GM19099 (cell line): ENCODE measurements at regions not wholly inside any gene's neighbourhood (a gene's known extent, or its start where the extent isn't known, plus 50 kb on each side); places are given as distances from the start of the nearest gene placed in this dataset.

Source experiments
- POLR2A ChIP-seq: IDR thresholded peaks from 3 replicates; pipeline ENCODE4 v1.6.1; 2011; ENCODE audit warnings: low read depth; ENCODE audit not compliant: insufficient read length; ENCODE audit errors: extremely low read depth

DNA sequence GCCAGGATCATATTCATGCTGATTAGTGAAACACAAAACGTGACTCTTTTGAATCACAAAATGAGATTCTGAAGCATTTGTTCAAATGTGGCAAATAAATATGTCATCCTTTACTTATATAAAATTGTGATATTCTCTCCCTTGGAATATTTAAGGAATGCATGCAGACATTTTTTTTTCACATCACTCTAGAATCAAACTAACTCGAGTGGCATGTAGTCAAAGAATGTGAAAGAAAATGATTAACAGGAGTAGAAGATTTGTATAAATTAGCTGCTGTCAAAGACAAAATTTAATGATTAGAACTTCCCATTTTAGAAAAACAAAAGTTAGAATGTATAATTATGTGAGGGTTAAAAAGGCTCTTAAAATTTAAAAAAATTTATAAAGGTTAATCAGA is 721.0 kb upstream of the FAM98A start:
- no peak for TF ChIP-seq POLR2A

DNA sequence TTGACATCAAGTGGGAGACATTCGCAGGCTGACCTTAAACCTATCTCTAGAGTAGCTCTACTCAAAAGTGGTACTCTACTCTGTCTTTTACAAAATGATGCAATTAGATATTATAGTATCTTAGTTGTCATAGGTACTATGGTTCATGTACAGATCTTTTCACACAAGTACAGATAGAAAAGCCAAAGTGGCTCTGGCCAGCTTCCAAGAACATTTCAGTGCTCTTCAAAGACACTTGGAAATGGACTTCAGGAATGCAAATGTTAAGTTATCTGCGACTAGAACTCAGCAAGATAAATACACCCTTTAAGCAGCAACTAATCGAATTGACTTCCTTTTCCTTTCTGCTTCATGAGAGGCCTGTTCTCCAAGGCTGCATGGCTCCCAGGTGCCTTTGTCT is 718.7 kb upstream of the FAM98A start:
- no peak for TF ChIP-seq POLR2A

GRCh38 chr2:34316788-34317187 is 717.7 kb upstream of the FAM98A start:
- no peak for TF ChIP-seq POLR2A

DNA sequence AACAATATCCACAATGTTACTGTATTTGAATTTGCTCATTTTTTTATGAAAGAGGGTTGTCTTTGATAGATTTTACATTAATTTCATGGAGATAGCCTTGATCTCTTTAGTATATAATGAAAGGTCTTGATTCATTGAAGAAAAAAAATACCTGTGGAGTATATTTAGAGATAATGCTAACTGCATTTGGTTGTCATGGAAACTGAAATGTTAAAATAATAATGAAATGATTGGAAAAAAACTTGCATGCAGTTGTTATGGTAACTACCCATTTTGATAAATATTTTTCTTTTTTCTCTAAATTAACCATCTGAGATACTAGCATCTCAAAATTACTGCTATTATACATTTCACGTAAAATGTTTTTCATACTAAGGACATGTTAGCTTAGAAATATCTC is 712.7 kb upstream of the FAM98A start:
- TF ChIP-seq POLR2A: no peak

DNA sequence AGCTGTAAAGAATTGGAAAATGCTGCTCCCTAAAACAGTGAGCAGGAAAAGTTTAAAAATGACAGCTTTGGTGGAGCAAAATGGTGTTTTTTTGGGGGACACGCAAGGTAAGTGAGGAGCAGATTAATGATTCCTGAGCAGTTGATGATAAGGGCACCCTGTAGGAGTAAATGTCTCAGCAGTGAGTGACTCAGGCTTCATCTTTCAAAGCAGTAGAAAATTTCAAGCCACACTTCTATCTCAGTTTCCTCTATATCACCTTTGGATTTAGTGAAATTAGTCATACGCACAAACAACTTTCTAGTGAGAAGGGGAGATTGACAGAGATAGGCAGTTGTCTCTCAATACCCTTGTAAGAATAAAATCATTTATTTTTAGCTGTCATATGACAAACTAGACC is 709.0 kb upstream of the FAM98A start:
- TF ChIP-seq POLR2A: no peak

GRCh38 chr2:34307636-34308035 is 708.5 kb upstream of the FAM98A start:
- TF ChIP-seq POLR2A: no peak

DNA sequence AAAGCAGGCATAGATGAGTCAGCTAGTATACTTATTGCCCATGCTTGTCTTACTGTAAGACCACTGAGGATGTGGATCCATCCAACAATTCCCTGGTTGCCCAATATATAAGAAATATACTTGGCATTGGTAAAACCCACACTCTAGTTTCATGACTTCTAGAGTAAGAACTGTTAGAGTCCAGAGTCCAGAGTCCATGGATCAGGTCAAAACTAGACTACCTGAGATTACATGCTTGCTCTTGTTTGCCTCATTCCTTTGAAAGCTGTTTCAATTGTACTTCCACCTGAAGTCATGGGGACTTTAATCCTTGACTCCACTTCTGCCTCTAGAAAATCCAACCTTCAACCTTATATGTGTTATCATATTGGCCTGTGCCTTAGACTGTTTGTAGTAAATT is 707.6 kb upstream of the FAM98A start:
- no peak for TF ChIP-seq POLR2A

DNA sequence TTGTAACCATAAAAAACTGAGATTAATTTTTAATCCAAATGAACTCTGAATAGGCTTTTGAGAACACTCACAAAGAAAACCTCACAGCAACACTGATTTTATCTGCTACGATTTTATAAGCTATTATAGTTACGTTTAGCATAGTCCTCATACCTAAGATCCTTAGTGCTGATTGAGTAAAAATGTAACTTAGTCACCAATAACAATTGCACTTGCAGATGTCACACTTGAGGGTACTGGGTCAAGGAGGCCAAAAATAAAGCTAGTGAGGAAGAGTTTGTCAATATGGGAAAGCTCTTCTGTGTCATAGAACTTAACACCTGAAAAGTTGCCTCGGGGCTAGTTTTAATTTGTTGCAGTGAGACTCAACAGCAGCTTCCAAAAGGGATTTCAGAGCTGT is 706.5 kb upstream of the FAM98A start:
- TF ChIP-seq POLR2A: no peak

- no peak for TF ChIP-seq POLR2A
These were observed 695.9 kb upstream of the FAM98A start for GRCh38 chr2:34294961-34295360.

GRCh38 chr2:34291076-34291475 is 692.0 kb upstream of the FAM98A start:
- no peak for TF ChIP-seq POLR2A

- no peak for TF ChIP-seq POLR2A
These were observed 688.9 kb upstream of the FAM98A start for GRCh38 chr2:34288016-34288415.

- no peak for TF ChIP-seq POLR2A
These were observed 681.5 kb upstream of the FAM98A start for GRCh38 chr2:34280606-34281005.

DNA sequence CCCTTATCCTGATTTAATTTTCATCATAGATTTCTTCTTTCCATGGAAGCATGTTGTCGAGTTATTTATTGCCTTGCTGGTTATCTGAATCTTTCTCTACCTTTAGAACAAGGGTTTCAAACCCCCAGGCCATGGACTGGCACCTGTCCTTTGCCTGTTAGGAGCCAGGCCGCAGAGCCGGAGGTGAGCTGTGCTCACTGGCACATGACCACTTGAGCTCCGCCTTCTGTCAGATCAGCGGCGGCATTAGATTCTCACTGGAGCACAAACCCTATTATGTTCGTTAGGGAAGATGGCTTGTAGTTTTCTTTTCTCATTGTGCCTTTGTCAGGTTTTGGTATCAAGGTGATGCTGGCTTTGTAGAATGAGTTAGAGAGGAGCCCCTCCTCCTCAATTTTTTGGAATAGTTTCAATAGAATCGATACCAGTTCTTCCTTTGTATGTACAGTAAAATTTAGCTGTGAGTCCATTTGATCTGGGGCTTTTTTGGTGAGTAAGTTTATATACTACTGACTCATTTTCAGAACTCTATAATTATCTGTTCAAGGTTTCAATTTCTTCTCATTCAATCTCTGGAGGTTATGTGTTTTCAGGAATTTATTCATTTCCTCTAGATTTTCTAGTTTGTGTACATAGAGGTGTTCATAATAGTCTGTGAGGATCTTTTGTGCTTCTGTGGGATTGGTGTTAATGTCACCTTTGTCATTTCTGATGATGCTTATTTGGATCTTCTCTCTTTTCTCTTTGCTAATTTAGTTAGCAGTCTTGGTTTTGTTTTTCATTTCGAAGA is 668.0 kb upstream of the FAM98A start:
- TF ChIP-seq POLR2A: no peak

- no peak for TF ChIP-seq POLR2A
These were observed 662.6 kb upstream of the FAM98A start for GRCh38 chr2:34261701-34262100.

DNA sequence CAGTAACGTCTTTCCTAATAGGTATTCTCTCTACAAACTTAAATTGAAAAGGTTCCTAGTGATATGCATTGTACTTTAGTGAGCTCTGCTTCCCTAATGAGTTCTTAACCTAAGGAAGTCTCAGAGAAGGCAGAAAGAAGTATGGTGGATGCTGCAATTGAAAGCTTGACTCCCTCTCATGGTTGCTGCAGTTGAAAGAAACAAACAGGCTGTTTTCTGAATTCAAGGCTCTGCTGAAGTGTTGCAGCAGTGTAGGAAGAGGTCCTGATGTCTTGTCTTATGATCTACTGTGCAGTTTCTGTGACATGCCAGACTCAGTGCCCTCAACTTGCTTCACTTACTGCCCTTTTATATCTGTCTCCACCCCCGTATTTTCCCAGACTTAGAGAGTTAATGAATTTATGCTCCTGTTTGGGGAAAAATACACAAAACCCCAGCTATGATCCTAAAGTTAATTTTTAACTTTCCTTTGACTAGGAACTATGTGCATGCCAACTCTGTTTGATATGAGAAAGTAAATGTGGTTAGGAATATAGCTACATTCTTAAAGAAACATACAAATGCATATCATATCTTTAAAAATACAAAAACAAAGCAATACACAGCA is 655.3 kb upstream of the FAM98A start:
- TF ChIP-seq POLR2A: no peak

DNA sequence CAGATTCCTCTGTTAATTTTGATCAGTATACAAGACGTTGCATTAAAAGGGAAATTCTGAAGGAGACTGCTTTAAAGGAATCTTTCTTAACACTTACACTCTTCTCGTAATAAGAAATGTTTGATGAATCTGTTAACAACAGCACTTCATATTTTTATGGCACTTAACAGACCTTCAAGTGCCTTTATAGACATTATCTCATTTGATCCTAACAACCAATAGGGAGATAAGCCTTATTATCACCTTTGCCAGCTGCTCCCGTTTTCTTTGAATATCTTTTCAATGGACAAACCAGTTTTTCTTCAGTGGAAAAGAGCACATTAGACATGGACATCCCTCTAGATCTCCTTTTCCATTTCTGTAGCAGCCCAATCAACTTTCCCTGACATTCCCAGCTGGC is 653.0 kb upstream of the FAM98A start:
- no peak for TF ChIP-seq POLR2A

DNA sequence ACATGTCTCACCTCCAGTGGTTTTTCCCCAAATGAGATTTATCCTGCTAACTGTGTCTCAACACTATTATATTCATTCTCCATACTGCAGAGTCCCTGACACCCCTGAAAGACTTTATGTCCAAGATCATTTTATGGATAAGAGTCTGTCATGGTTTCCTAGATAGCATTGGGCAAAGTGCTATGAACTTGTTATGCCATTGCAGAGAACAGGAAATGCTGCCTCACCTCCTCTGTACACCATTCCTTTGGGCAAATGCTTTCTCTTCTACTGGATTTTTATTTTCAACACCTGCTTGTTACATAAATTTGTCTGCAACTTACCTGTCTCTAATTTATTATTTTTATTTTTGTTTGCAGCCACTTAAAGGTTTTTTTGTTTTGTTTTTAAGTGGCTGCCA is 652.5 kb upstream of the FAM98A start:
- no peak for TF ChIP-seq POLR2A

DNA sequence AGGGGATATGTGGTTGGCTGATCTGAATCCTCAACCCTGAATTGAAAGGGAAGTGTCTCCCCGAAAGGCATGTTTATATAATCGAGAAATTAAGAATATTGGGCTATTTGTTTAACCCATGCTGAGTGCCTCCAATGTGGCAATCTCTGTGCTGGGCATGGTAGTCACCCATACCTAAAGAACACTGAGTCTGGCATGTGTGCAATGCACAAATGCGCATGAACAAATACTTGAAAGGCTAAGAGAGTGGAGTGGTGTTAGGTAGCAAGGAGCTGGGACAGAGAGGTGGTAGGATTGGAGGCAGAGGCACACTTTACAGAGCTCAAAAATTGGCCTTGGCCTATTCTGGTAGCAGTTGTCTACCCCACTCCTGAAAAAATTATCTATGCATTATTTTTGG is 645.1 kb upstream of the FAM98A start:
- TF ChIP-seq POLR2A: no peak

- TF ChIP-seq POLR2A: no peak
These were observed 643.6 kb upstream of the FAM98A start for GRCh38 chr2:34242763-34243123.
